HG02885 (cell line): ENCODE measurements at regions not wholly inside any gene's neighbourhood (a gene's known extent, or its start where the extent isn't known, plus 50 kb on each side); places are given as distances from the start of the nearest gene placed in this dataset.
A peak's percentile ranks its signal among the peaks of the same experiment; 100 is the strongest.

Experiments used
- ATAC-seq: cut with Tn5 transposase; IDR thresholded peaks from one replicate; pipeline ENCODE4 v1.9.1; 2021; ENCODE audit warnings: mild to moderate bottlenecking; ENCODE audit not compliant: unreplicated experiment, poor library complexity

GRCh38 chr15:96023081-96023480, 307.4 kb upstream of the NR2F2 start:
- no peak for ATAC-seq

- ATAC-seq: no peak
Measured at GRCh38 chr15:96027501-96027900, 303.0 kb upstream of the NR2F2 start.

- no peak for ATAC-seq
Measured at GRCh38 chr15:96028620-96029019, 301.9 kb upstream of the NR2F2 start.

DNA sequence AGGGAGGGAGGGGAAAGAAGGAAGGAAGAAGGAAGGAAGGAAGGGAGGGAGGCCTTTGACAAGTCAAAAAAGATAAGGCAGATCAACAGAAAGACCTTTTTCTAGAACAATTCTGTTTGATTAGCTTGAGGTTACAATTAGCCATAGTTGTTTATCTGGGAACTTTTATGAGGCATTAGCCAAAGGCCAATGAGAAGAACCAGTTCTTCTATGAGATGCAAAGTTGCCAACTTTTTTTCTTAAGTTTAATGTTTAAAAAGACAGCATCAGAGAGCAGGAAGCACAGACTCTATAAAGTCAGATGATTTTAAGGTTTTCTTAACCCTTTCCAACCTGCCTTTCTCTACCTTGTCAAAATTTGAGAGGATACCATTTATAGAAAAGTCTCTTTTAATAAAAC, 301.3 kb upstream of the NR2F2 start:
- ATAC-seq: no peak

DNA sequence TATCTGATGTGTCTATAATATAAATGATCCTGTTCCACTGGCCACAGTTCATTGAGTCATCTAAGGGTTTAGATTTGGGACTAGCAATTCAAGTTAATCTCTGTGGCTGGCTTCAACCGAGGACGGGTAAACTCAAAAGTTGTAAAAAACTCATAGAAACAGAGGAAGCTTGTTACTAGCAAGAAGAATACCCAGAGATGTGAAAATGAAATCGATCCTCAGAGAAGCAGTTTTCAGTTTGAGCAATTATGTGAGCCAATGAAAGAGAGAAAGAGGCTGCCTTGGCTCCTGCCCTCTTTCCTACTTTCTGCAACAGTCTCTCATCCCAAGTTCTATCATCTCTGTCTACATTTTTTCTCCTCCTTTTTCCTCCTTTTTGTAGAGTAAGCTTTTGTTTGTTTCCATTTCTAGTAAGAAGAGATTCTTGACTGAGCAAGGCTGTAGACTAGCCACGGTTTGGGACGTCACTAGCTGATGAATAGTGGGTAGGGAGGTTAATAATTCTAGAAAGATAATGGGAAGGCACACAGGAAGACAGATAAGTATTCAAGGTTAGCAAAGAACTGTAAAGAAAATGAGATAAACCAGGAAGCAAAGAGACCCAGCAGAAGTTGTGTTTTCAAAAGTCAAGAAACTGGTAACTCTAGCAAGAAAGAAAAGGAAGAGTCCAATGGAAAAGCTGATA, 298.9 kb upstream of the NR2F2 start:
- ATAC-seq: peak; percentile 55

GRCh38 chr15:96035091-96035490, 295.4 kb upstream of the NR2F2 start:
- ATAC-seq: no peak

DNA sequence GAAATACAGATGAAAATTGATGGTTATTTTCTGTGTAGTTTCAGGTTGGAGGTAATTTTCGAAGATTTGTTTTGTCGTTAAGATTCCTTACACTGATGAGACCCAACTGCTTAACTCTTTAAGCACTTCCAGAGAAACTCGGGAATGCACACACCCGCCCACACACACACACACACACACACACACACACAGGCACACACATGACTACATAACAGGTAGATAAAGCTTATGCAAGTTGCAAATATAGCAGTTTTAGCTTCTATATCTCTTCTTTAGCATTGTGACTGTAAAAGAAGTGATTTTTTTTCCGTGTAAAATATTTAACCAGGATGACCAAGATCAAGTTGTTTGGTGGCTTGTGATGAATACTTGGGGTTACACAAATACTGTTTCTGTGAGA, 294.9 kb upstream of the NR2F2 start:
- ATAC-seq: no peak

- ATAC-seq: peak; percentile 78
Measured at GRCh38 chr15:96037584-96037983, 292.9 kb upstream of the NR2F2 start.

DNA sequence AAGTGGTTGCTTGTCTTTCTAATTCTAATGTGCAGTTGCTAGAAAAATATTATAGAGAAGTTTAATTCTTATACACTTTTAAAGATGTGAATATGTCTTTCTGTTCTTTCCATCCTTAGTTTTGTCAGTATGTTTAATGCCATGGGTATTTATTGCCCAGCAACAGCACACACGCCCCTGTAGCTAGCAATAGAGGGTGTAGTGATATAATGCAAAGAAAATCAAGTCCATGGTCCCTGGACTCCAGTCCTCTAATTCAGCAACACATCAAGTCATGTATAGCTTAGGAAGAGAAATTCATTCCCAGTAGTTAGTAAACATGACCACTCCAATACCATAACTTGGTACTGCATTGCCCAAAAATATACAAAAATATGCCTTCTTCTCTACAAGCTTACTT, 292.4 kb upstream of the NR2F2 start:
- no peak for ATAC-seq

GRCh38 chr15:96038650-96039049, 291.9 kb upstream of the NR2F2 start:
- no peak for ATAC-seq

DNA sequence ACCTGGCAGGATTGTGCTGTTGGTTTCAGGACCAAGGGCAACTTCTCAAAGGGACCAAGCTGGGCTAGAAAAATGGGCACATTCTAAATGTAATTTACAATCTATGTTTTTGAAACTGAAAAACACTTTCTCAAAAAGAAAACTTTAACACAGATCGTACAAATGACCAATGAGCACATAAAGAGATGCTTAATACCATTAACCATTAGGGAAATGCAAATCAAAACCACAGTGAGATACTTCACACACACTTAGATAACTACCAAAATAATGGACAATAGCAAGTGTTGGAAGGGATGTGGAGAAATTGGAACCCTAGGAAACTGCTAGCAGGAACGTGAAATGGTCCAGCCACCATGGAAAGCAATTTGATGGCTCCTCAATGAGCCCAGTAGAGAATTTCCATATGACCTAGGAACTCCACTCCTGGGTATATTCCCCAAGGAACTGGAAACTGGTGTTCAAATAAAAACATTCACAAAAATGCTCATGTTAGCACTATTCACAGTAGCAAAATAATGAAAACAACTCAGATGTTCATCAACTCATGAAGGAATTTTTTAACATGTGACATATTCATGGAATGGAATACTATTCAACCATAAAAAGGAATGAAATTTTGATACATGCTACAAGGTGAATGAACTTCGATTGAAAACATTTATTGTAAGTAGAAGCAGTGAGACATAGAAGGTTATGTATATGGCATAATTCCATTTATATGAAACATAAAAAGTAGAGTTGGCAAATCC, 288.3 kb upstream of the NR2F2 start:
- no peak for ATAC-seq

DNA sequence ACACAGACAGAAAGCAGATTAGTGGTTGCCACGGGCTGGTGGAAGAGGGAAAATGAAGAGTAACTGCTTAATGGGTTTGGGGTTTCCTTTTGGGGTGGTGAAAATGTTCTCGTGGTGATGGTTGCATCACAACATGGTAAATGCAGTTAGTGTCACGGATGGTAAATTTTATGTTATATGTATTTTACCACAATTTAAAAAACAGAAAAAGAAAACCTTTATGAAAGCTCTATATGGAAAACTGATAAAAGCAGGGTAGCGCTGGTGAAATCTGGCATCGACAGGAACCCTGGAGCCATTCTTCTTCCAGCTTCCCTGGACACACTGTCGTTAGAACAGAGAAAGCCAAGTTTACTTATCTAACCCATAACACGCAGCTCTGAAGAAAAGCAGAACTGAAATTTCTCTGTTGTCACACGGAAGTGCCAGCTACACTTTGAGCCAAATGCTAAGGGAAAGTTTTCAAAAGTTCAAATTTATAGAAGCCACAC, 287.7 kb upstream of the NR2F2 start:
- peak; percentile 80 for ATAC-seq

- ATAC-seq: no peak
Measured at GRCh38 chr15:96043591-96044171, 286.8 kb upstream of the NR2F2 start.

DNA sequence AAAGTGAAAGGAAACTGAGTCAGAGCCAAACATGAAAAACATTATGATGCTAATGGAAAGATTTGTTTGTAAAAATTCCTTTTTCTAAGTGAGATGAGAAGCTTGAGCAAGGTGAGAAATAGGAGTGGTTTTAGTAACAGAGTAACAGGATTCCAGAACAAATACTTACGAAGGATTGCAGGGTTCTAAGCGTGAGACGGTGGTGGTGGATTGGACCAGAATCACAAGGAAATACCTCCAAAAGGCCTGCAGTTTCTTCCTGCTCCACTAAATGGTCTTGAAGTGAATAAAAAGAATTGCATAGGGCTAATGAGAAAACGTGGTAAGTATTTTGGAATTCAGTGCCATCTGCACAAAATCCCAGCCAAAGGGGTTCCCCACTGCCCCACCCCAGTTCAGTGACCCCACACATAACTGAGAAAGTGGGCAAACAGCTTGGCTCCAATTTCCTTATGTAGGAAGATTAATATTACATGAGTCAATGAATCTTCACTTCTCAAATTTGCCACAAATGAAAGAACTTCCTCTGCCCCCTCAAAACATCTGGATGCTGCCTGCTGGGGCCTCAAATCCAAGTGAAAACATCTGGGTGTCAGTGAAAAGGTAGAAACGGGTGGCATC, 283.8 kb upstream of the NR2F2 start:
- no peak for ATAC-seq

DNA sequence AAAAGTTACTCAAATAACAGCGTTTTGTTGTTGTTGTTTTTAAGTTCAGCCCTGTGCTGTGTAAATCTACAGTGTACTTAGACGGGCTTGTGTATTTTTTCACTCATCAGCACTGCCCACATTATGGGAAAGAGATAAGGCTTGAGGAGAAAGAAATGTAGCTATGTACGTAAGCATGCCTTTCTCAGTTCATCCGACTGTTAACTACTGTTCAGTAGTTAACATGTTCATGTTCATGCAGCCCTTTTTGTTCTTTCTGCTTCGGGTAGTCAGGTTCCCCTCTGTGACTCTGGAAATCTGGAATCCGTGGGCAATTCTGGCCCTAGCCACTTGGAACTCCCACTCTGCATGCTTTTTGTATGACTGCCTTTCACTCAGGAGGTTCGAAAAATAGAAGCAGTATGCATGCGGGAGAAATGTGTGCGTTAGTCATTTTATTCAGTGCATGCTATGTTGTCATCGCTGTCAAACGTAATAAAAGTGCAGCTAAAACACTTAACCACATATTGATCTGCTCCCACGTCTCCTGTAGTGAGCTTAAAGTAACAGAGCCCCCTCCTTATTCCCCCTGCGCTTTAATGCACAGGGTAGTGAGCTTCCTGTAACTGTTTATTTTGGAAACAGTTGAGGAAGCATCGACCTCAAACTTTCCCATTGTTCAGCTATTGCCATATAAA, 283.1 kb upstream of the NR2F2 start:
- ATAC-seq: no peak

GRCh38 chr15:96049323-96049722, 281.2 kb upstream of the NR2F2 start:
- ATAC-seq: no peak

DNA sequence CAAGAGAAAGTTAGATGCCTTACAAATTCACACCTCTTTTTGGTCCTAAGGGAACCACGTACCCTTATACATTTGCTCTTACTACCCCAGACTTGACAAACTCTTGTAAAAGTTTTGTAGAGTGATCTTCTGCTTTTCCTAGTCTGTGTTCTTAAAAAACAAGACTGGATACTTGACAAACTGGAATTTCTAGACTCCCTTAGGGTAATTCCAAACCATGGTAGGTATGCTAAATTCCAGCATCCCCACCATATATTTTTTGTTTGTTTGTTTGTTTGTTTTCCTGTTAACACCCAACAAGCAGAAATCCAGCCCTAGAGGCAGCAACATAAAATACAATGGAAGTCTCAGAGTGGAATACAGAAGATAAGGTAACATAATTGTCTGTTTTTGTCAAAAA, 280.7 kb upstream of the NR2F2 start:
- no peak for ATAC-seq

GRCh38 chr15:96051598-96051997, 278.9 kb upstream of the NR2F2 start:
- ATAC-seq: no peak

GRCh38 chr15:96052154-96052553, 278.3 kb upstream of the NR2F2 start:
- no peak for ATAC-seq

DNA sequence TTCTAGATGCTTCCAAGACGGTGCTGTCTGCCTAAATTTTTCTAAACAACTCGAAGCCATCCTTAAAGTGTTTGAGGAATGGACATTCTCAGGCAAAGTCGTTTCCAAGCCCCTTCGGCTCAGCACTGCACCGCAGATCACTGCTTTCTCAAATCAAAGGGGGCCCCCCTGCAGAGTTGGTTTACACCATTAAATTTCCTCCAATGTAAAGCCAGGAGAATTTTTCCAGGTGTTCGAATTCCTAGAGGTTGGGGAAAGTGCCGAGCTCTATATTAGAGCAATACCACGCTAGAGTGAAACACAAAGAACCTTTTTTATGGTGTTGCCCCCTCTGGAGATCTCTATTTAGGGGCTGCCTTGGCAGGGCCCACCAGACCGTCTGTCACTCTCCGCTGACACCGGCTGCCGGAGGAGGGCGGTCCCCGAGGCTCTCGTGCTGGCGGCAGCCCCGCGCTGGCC, 277.9 kb upstream of the NR2F2 start:
- ATAC-seq: no peak
